ENCODE measurements at regions not wholly inside any gene's neighbourhood (a gene's known extent, or its start where the extent isn't known, plus 50 kb on each side); places are given as distances from the start of the nearest gene placed in this dataset.

GRCh38 chr1:30272277-30273020, 450.9 kb downstream of the MATN1 start:
- H3K4me1 Mint-ChIP-seq (ENCODE audit: low read depth): no peaks in the 10 kb centered on the region
- H3K27me3 Mint-ChIP-seq: peaks cover 16% of the 10 kb centered on the region
- H3K36me3 Mint-ChIP-seq (ENCODE audit: insufficient read depth): no peaks in the 10 kb centered on the region
- no peak for DNase-seq (ENCODE audit: low spot score, unreplicated experiment)
- no peak overlapping the region for H3K27ac Mint-ChIP-seq
- no peaks in the 10 kb centered on the region for H3K9me3 Mint-ChIP-seq (ENCODE audit: low read depth)
- H3K4me3 Mint-ChIP-seq (ENCODE audit: low read depth): no peak overlapping the region
- TF ChIP-seq, protein P1, sequence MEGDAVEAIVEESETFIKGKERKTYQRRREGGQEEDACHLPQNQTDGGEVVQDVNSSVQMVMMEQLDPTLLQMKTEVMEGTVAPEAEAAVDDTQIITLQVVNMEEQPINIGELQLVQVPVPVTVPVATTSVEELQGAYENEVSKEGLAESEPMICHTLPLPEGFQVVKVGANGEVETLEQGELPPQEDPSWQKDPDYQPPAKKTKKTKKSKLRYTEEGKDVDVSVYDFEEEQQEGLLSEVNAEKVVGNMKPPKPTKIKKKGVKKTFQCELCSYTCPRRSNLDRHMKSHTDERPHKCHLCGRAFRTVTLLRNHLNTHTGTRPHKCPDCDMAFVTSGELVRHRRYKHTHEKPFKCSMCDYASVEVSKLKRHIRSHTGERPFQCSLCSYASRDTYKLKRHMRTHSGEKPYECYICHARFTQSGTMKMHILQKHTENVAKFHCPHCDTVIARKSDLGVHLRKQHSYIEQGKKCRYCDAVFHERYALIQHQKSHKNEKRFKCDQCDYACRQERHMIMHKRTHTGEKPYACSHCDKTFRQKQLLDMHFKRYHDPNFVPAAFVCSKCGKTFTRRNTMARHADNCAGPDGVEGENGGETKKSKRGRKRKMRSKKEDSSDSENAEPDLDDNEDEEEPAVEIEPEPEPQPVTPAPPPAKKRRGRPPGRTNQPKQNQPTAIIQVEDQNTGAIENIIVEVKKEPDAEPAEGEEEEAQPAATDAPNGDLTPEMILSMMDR (IDR thresholded peaks at IDR 0.05; ENCODE audit: unreplicated experiment): no peak

DNA sequence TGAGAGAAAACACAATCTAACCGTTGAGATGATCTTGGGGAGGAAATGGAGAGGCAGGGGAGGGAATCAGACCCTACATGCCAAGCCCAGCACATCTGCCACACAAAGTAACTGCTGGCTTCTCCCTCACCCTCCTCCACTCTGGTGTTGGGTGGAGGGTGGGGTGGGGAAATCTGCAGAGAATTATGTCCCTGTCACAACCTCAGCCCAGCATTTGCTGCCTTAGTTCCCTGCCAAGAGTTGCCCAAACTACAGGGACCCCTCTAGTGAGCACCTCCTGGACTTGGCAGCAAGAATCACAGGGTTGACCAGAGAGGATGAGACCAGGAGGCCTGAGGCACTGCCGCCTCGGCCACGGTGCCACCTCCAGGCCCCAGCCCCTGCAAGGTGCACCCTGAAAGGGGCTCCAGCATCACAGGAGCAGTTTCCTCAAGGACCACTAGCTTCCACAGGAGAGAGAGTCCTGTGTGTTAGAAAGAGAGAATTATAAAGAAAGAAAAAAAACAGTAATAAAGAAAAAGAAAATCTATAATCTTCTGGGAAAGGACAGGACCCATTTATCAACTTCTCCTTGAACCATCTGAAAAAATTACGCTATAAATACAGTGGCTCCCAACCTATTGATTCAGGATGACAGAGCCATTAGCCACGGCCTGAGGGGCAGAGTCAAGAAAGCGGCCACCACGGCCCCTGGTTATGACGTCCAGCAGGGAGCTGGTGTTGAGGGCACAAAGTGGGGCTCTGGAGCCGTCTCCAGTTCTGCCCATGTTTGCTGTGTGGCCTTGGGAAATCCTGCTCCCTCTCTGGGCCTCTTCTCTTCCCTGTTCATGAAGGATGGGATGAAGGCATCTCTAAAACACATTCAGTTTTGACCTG, 451.7 kb downstream of the MATN1 start:
- TF ChIP-seq, protein P1 (IDR thresholded peaks at IDR 0.05; ENCODE audit: unreplicated experiment): no peak
- H3K9me3 Mint-ChIP-seq (ENCODE audit: low read depth): no peaks in the 10 kb centered on the region
- no peaks in the 10 kb centered on the region for H3K36me3 Mint-ChIP-seq (ENCODE audit: insufficient read depth)
- peaks cover 16% of the 10 kb centered on the region for H3K27me3 Mint-ChIP-seq
- no peaks in the 10 kb centered on the region for H3K4me1 Mint-ChIP-seq (ENCODE audit: low read depth)
- no peak for DNase-seq (ENCODE audit: low spot score, unreplicated experiment)
- no peak overlapping the region for H3K4me3 Mint-ChIP-seq (ENCODE audit: low read depth)
- H3K27ac Mint-ChIP-seq: no peak overlapping the region

DNA sequence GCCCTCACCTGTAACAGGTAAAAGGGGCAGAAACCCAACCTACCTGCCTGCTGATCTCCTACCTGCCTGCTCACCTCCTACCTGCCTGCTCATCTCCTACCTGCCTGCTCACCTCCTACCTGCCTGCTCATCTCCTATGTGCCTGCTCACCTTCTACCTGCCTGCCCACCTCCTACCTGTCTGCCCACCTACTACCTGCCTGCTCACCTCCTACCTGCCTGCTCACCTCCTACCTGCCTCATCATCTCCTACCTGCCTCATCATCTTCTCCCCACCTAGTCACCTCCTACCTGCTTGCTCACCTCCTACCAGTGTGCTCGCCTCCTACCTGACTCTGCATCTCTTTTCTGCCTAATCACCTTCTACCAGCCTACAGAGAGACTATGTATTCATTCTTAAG, 452.9 kb downstream of the MATN1 start:
- no peaks in the 10 kb centered on the region for H3K4me1 Mint-ChIP-seq (ENCODE audit: low read depth)
- TF ChIP-seq, protein P1 (IDR thresholded peaks at IDR 0.05; ENCODE audit: unreplicated experiment): no peak
- DNase-seq (ENCODE audit: low spot score, unreplicated experiment): no peak
- no peak overlapping the region for H3K4me3 Mint-ChIP-seq (ENCODE audit: low read depth)
- H3K27me3 Mint-ChIP-seq: peaks cover 16% of the 10 kb centered on the region
- no peaks in the 10 kb centered on the region for H3K9me3 Mint-ChIP-seq (ENCODE audit: low read depth)
- no peaks in the 10 kb centered on the region for H3K36me3 Mint-ChIP-seq (ENCODE audit: insufficient read depth)
- no peak overlapping the region for H3K27ac Mint-ChIP-seq

DNA sequence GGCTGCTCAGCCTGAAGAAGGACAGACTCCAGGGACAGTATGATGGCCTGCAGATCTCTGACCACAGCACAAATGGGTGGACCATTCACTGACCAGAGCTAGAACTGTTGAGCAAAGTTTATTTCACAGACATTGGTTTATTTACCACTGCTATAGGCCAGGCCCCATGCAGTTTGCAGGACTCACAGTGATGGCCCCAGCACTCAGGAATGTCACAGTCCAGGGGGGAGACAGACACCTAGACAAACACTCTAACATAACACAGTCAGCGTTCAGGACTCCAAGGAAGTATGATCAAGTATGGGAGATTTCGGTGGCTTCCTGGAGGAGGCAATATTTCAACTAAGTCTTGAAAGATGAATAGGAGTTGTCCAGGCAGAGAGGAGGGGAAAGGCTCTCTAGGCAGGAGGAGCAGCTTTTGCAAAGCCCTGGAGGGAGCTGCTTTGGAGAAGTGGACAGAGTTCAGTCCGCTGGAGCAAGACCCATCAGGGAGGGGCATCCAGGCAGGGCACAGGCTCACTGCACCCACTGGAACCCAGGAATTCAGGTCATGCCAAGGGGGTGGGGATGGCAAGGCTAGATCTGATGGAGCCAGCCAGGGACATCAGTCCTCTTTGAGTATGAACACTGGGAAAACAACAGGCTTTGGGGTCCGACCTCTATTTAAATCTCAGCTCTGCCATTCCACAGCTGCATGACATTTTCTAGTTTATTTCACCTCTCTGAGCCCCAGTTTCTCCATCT, 454.3 kb downstream of the MATN1 start:
- H3K36me3 Mint-ChIP-seq (ENCODE audit: insufficient read depth): no peaks in the 10 kb centered on the region
- no peak overlapping the region for H3K27ac Mint-ChIP-seq
- H3K4me1 Mint-ChIP-seq (ENCODE audit: low read depth): no peaks in the 10 kb centered on the region
- H3K9me3 Mint-ChIP-seq (ENCODE audit: low read depth): no peaks in the 10 kb centered on the region
- TF ChIP-seq, protein P1 (IDR thresholded peaks at IDR 0.05; ENCODE audit: unreplicated experiment): no peak
- H3K27me3 Mint-ChIP-seq: peaks cover 16% of the 10 kb centered on the region
- no peak overlapping the region for H3K4me3 Mint-ChIP-seq (ENCODE audit: low read depth)
- no peak for DNase-seq (ENCODE audit: low spot score, unreplicated experiment)

DNA sequence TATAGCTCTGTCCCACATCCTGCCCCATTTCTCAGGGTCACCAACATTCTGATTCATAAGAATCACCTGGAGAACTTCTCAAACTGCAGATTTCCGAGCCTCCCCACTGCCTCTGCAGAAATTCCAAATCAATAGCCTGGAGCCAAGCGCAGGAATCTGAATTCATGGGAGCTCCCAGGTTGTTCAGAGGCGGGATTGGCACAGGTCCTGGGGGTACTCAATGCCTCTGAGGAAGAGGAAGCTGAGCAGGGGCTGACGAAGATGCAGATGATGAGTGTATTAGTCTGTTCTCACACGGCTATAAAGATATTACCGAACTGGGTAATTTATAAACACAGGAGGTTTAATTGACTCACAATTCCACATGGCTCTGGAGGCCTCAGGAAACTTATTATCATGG, 455.5 kb downstream of the MATN1 start:
- Mint-ChIP-seq H3K9me3 (ENCODE audit: low read depth) (no peaks in the 10 kb centered on the region), H3K27ac (no peak overlapping the region), H3K27me3 (peaks cover 16% of the 10 kb centered on the region), H3K36me3 (ENCODE audit: insufficient read depth) (no peaks in the 10 kb centered on the region), H3K4me1 (ENCODE audit: low read depth) (no peaks in the 10 kb centered on the region), H3K4me3 (ENCODE audit: low read depth) (no peak overlapping the region)
- TF ChIP-seq, protein P1 (IDR thresholded peaks at IDR 0.05; ENCODE audit: unreplicated experiment): no peak
- DNase-seq (ENCODE audit: low spot score, unreplicated experiment): no peak

Data from progenitor cell of endocrine pancreas (in vitro differentiated cells).